Astrocyte (in vitro differentiated cells and primary cell): ENCODE measurements at regions not wholly inside any gene's neighbourhood (a gene's known extent, or its start where the extent isn't known, plus 50 kb on each side); places are given as distances from the start of the nearest gene placed in this dataset.

Experiments used
- EZH2 ChIP-seq: IDR thresholded peaks from 2 replicates; pipeline ENCODE4 v1.6.1; 2012; ENCODE audit warnings: mild to moderate bottlenecking, low read length, inconsistent platforms; ENCODE audit not compliant: insufficient read depth
- TF ChIP-seq, protein P1 (sequence below): IDR thresholded peaks from 2 replicates; pipeline ENCODE4 v1.5.1; 2011; ENCODE audit warnings: low read depth, mild to moderate bottlenecking, inconsistent platforms, low read length, moderate library complexity; ENCODE audit not compliant: insufficient read depth

DNA sequence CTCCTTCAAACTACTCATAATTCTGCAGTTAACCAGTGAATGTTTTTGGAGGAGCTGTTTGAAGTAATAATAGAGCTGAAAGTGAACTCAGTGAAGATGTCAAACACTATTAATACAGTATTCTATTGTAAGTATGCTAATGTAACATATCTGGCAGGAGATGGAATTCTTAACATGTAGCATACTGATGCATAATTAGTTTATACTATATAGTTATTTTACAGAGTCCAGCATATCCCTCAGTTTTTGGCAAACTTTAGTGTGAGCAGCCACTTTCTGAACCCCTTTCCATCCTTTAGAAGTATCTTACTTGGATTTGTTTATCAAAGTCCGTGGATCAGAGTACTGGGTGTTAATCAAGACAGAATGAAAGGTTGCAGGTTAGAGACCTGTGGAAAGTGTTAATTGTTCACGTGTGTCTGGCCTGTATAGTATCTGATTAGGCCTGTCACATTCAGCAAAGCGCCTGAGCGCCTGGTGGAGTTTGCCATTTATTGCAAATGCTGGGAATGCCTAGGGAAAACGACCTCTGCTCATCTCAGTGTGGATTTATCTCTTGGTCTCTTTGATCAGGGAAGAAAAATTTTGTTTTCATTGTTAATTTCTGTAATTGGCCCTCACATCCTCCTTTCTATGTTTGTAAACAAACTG is 251.7 kb upstream of the MAD2L1 start:
- TF ChIP-seq, protein P1, sequence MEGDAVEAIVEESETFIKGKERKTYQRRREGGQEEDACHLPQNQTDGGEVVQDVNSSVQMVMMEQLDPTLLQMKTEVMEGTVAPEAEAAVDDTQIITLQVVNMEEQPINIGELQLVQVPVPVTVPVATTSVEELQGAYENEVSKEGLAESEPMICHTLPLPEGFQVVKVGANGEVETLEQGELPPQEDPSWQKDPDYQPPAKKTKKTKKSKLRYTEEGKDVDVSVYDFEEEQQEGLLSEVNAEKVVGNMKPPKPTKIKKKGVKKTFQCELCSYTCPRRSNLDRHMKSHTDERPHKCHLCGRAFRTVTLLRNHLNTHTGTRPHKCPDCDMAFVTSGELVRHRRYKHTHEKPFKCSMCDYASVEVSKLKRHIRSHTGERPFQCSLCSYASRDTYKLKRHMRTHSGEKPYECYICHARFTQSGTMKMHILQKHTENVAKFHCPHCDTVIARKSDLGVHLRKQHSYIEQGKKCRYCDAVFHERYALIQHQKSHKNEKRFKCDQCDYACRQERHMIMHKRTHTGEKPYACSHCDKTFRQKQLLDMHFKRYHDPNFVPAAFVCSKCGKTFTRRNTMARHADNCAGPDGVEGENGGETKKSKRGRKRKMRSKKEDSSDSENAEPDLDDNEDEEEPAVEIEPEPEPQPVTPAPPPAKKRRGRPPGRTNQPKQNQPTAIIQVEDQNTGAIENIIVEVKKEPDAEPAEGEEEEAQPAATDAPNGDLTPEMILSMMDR: no peak
- TF ChIP-seq EZH2: no peak
